ENCODE measurements at regions not wholly inside any gene's neighbourhood (a gene's known extent, or its start where the extent isn't known, plus 50 kb on each side); places are given as distances from the start of the nearest gene placed in this dataset.

DNA sequence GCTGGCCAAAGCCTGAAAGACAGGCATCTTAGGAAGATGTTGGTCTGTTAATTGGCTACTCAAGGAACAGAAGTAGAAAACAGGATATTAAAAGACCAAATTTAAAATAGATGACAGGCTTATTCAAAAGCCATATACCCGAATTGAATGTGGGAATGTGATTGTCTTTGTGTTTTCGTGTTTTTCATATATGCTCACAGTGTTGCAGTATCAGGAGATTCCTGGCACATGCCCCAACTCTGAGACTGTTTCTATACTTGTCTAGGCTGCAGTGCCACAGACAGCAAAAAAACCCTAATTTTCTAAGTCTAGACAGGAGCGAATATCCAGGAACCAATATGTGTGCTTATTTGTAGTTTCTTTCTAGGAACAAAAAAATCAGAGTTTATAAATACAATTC is 57.4 kb upstream of the KRR1 start:
- H3K27ac ChIP-seq, result no peak overlapping the region
- TF ChIP-seq, protein P1, sequence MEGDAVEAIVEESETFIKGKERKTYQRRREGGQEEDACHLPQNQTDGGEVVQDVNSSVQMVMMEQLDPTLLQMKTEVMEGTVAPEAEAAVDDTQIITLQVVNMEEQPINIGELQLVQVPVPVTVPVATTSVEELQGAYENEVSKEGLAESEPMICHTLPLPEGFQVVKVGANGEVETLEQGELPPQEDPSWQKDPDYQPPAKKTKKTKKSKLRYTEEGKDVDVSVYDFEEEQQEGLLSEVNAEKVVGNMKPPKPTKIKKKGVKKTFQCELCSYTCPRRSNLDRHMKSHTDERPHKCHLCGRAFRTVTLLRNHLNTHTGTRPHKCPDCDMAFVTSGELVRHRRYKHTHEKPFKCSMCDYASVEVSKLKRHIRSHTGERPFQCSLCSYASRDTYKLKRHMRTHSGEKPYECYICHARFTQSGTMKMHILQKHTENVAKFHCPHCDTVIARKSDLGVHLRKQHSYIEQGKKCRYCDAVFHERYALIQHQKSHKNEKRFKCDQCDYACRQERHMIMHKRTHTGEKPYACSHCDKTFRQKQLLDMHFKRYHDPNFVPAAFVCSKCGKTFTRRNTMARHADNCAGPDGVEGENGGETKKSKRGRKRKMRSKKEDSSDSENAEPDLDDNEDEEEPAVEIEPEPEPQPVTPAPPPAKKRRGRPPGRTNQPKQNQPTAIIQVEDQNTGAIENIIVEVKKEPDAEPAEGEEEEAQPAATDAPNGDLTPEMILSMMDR (conservative IDR thresholded peaks at IDR 0.05), result no peak

- TF ChIP-seq, protein P1 (conservative IDR thresholded peaks at IDR 0.05), result no peak
Observed at GRCh38 chr12:75568393-75568792, 57.0 kb upstream of the KRR1 start.

GRCh38 chr12:75565795-75566194 is 54.4 kb upstream of the KRR1 start:
- TF ChIP-seq, protein P1 (conservative IDR thresholded peaks at IDR 0.05), result no peak
- H3K27ac ChIP-seq, result no peak overlapping the region

More at GRCh38 chr12:75568393-75568792, 57.0 kb upstream of the KRR1 start:
- H3K27ac ChIP-seq, result no peak overlapping the region

GRCh38 chr12:75564852-75565251 is 53.4 kb upstream of the KRR1 start:
- TF ChIP-seq, protein P1 (conservative IDR thresholded peaks at IDR 0.05), result no peak
- H3K27ac ChIP-seq, result no peak overlapping the region

- no peak overlapping the region for H3K27ac ChIP-seq
- TF ChIP-seq, protein P1 (conservative IDR thresholded peaks at IDR 0.05), result no peak
Observed at GRCh38 chr12:75564398-75564797, 53.0 kb upstream of the KRR1 start.

GRCh38 chr12:75563351-75563750 is 51.9 kb upstream of the KRR1 start:
- TF ChIP-seq, protein P1 (conservative IDR thresholded peaks at IDR 0.05), result no peak

DNA sequence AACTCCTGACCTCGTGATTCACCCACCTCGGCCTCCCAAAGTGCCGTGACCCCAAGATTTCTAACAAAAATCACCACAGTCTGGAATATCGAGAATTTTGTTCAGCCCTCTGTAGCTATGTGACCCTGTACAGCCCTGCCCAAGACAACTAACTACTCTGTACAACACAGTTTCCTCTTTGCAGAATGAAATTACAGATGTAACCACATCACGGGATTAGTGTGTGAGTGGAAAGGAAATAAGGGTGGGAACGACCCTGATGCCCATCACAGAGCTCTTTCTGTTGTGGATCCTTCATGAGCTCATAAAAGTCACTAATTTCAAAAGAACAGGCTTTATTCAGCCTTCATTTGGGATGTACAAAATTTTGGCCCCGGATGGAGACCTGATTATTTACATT is 50.5 kb upstream of the KRR1 start:
- H3K27ac ChIP-seq, result no peak overlapping the region
- TF ChIP-seq, protein P1 (conservative IDR thresholded peaks at IDR 0.05), result no peak

More at GRCh38 chr12:75563351-75563750, 51.9 kb upstream of the KRR1 start:
- no peak overlapping the region for H3K27ac ChIP-seq
